ENCODE measurements at regions not wholly inside any gene's neighbourhood (a gene's known extent, or its start where the extent isn't known, plus 50 kb on each side); places are given as distances from the start of the nearest gene placed in this dataset.

- Histone ChIP-seq H3K27ac (peak overlapping the region in 1 of 4 donors; percentile 46), H3K4me3 (no peak overlapping the region), H3K9me3 (no peaks in the 10 kb centered on the region), H3K4me1 (no peaks in the 10 kb centered on the region), H3K36me3 (no peaks in the 10 kb centered on the region), H3K27me3 (no peaks in the 10 kb centered on the region)
- in situ Hi-C loops (cut with MboI; ENCODE audit: low pct_ligation_motif_present in 1 of 4, low pct_unique_long_range_greater_than_20kb in 1 of 4, low sequenced_read_pairs in 3 of 4) (no loop called here), intact Hi-C loops (cut with DNase I; ENCODE audit: low total_unique reads) (no loop called here)
- WGBS, 2 donors (ENCODE audit: low coverage in 1 of 2), result 56 to 70% methylated on average over 2 to 5 of the region's 5 CpGs
- no peak for TF ChIP-seq POLR2A (IDR thresholded peaks at IDR 0.05)
- TF ChIP-seq EP300 (IDR thresholded peaks at IDR 0.05; ENCODE audit: low read depth), result no peak
- no peak for TF ChIP-seq POLR2AphosphoS5 (IDR thresholded peaks at IDR 0.05)
- no peak for TF ChIP-seq CTCF (IDR thresholded peaks at IDR 0.05)
- DNase-seq, result peak; percentile 68
Observed at GRCh38 chr9:124202447-124202971, 55.2 kb upstream of the NEK6 start.

- WGBS, 2 donors (ENCODE audit: low coverage in 1 of 2), result 63 to 90% methylated on average over 1 to 2 of the region's 2 CpGs
- Histone ChIP-seq H3K9me3 (no peaks in the 10 kb centered on the region), H3K27me3 (no peaks in the 10 kb centered on the region), H3K36me3 (no peaks in the 10 kb centered on the region), H3K4me1 (no peaks in the 10 kb centered on the region), H3K4me3 (no peak overlapping the region), H3K27ac (no peak overlapping the region)
- no peak for DNase-seq
- intact Hi-C loops (cut with DNase I; ENCODE audit: low total_unique reads), result no loop called here
- no peak for TF ChIP-seq POLR2A (IDR thresholded peaks at IDR 0.05)
- TF ChIP-seq EP300 (IDR thresholded peaks at IDR 0.05; ENCODE audit: low read depth), result no peak
- no peak for TF ChIP-seq CTCF (IDR thresholded peaks at IDR 0.05)
- TF ChIP-seq POLR2AphosphoS5 (IDR thresholded peaks at IDR 0.05), result no peak
- in situ Hi-C loops (cut with MboI; ENCODE audit: low pct_ligation_motif_present in 1 of 4, low pct_unique_long_range_greater_than_20kb in 1 of 4, low sequenced_read_pairs in 3 of 4), result no loop called here
Observed at GRCh38 chr9:124205686-124206352, 51.9 kb upstream of the NEK6 start.

- WGBS, 2 donors (ENCODE audit: low coverage in 1 of 2), result 86 to 90% methylated on average over 1 to 2 of the region's 2 CpGs
- intact Hi-C loops (cut with DNase I; ENCODE audit: low total_unique reads), result no loop called here
- Histone ChIP-seq H3K9me3 (no peaks in the 10 kb centered on the region), H3K27me3 (no peaks in the 10 kb centered on the region), H3K36me3 (no peaks in the 10 kb centered on the region), H3K27ac (no peak overlapping the region), H3K4me3 (no peak overlapping the region), H3K4me1 (no peaks in the 10 kb centered on the region)
- no peak for DNase-seq
- in situ Hi-C loops (cut with MboI; ENCODE audit: low pct_ligation_motif_present in 1 of 4, low pct_unique_long_range_greater_than_20kb in 1 of 4, low sequenced_read_pairs in 3 of 4), result no loop called here
- TF ChIP-seq POLR2A (IDR thresholded peaks at IDR 0.05), result no peak
- no peak for TF ChIP-seq CTCF (IDR thresholded peaks at IDR 0.05)
- no peak for TF ChIP-seq EP300 (IDR thresholded peaks at IDR 0.05; ENCODE audit: low read depth)
- TF ChIP-seq POLR2AphosphoS5 (IDR thresholded peaks at IDR 0.05), result no peak
Observed at GRCh38 chr9:124206391-124206790, 51.4 kb upstream of the NEK6 start.
